Esophagus squamous epithelium (tissue), 4 donors: ENCODE measurements at regions not wholly inside any gene's neighbourhood (a gene's known extent, or its start where the extent isn't known, plus 50 kb on each side); places are given as distances from the start of the nearest gene placed in this dataset.

ENCODE experiments used
- CTCF ChIP-seq, 6 experiments: fragments of 450-650 bp in 4 of 6; fragments of 200-600 bp in 2 of 6; sonication (generic) in 2 of 6; IDR thresholded peaks; one replicate each; pipeline ENCODE4 v1.5.1; 2016 to 2019; ENCODE audit warnings: antibody characterized with exemption in 6 of 6, mild to moderate bottlenecking in 4 of 6, moderate library complexity in 4 of 6
- POLR2A ChIP-seq, 4 donors: fragments of 450-650 bp; IDR thresholded peaks; one replicate each; pipeline ENCODE4 v1.6.1; 2017; ENCODE audit warnings: antibody characterized with exemption in 4 of 4, mild to moderate bottlenecking in 4 of 4, moderate library complexity in 3 of 4

- TF ChIP-seq POLR2A (IDR thresholded peaks at IDR 0.05) (no peak), CTCF (IDR thresholded peaks at IDR 0.05) (no peak)
Observed at GRCh38 chr12:77368379-77368778, 303.0 kb upstream of the E2F7 start.
